ENCODE measurements at regions not wholly inside any gene's neighbourhood (a gene's known extent, or its start where the extent isn't known, plus 50 kb on each side); places are given as distances from the start of the nearest gene placed in this dataset.

DNA sequence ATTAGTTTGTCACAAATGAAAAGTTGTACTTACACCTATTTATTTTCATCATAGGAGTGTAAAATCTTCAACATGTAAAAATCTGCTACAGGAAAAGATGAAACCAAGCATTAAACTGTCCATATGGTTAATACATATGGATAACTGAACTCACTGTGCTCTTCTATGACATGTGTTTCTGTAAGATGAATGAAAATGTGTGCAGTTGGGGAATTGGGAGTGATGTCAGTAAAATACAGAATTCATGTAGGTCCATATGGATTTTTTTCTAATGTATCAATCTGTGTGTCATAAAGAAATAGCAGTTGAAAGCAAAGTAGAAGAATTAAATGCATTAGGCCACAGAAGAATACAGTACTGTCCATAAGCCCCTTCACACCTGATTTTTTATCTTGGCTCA lies 178.4 kb upstream of the COL3A1 start:
- Histone ChIP-seq H3K27me3 (no peaks in the 10 kb centered on the region), H3K27ac (no peak overlapping the region), H3K36me3 (no peaks in the 10 kb centered on the region), H3K4me3 (no peak overlapping the region), H3K4me1 (no peaks in the 10 kb centered on the region), H3K9me3 (no peaks in the 10 kb centered on the region)
- intact Hi-C loops (cut with DNase I; ENCODE audit: low total_unique reads) = no loop called here
- no peak for DNase-seq
- TF ChIP-seq POLR2A (IDR thresholded peaks at IDR 0.05) = no peak
- TF ChIP-seq, protein P1, sequence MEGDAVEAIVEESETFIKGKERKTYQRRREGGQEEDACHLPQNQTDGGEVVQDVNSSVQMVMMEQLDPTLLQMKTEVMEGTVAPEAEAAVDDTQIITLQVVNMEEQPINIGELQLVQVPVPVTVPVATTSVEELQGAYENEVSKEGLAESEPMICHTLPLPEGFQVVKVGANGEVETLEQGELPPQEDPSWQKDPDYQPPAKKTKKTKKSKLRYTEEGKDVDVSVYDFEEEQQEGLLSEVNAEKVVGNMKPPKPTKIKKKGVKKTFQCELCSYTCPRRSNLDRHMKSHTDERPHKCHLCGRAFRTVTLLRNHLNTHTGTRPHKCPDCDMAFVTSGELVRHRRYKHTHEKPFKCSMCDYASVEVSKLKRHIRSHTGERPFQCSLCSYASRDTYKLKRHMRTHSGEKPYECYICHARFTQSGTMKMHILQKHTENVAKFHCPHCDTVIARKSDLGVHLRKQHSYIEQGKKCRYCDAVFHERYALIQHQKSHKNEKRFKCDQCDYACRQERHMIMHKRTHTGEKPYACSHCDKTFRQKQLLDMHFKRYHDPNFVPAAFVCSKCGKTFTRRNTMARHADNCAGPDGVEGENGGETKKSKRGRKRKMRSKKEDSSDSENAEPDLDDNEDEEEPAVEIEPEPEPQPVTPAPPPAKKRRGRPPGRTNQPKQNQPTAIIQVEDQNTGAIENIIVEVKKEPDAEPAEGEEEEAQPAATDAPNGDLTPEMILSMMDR (IDR thresholded peaks at IDR 0.05) = no peak

DNA sequence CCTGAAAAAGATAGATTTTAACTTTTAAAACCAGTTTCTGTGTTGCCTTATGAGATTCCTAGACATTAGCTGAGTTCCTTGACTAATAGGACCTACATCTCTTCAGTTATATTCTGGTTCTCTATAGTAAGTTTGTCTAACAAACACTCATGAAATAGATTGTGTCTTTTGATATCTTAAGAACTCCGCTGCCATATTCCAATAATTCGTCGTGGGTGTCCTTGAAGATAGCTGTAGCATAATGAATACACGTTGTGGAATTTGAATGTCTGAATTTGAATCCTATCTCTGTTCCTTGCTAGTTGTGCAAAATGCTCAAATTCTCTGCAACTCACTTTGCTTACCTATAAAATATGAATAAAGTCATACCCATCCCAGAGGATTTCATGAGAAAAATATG lies 176.8 kb upstream of the COL3A1 start:
- DNase-seq = no peak
- Histone ChIP-seq H3K27me3 (no peaks in the 10 kb centered on the region), H3K9me3 (no peaks in the 10 kb centered on the region), H3K4me1 (no peaks in the 10 kb centered on the region), H3K4me3 (no peak overlapping the region), H3K36me3 (no peaks in the 10 kb centered on the region), H3K27ac (no peak overlapping the region)
- intact Hi-C loops (cut with DNase I; ENCODE audit: low total_unique reads) = no loop called here
- TF ChIP-seq POLR2A (IDR thresholded peaks at IDR 0.05) = no peak
- TF ChIP-seq, protein P1 (IDR thresholded peaks at IDR 0.05) = no peak

DNA sequence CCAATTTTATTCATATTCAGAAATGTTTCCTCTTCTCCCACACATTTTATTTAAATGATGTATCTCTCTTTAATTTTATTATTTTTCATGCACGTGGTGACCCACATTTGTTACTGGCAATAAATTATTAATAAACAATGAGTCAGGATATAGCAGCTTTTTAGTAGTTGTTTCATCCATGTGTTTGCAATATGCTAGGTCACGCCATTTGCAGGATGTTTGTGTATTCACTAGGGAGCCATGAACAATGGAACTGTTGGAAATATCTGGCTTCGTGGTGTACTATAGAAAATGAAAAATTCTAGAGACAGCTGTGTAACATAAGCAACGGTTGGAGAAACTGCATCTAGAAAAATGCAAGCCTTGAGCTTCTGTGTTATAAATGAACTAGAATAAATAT lies 176.0 kb upstream of the COL3A1 start:
- H3K27me3 ChIP-seq = no peaks in the 10 kb centered on the region
- DNase-seq = no peak
- H3K4me1 ChIP-seq = no peaks in the 10 kb centered on the region
- TF ChIP-seq POLR2A (IDR thresholded peaks at IDR 0.05) = no peak
- TF ChIP-seq, protein P1 (IDR thresholded peaks at IDR 0.05) = no peak
- H3K36me3 ChIP-seq = no peaks in the 10 kb centered on the region
- H3K4me3 ChIP-seq = no peak overlapping the region
- no peak overlapping the region for H3K27ac ChIP-seq
- intact Hi-C loops (cut with DNase I; ENCODE audit: low total_unique reads) = no loop called here
- H3K9me3 ChIP-seq = peaks cover 0 to under 1% of the 10 kb centered on the region in 2 donors

DNA sequence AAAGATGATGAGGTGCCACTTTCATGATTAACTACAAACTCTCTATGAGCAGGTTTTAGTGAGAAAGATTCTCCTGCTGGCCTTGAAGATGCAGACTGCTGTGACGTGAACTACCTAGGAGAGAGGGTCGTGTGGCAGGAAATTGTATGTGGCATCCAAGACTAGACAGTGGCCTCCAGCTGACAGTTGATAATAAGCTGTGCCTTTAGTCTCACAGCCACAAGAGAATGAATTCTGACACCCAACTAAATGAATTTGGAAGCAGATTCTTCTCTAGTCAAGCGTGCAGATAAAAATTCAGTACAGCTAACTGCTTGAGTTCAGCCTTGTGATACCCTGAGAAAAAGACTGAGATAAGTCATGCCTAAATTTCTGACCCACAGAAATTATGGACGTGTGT lies 169.0 kb upstream of the COL3A1 start:
- no peak overlapping the region for H3K4me3 ChIP-seq
- H3K4me1 ChIP-seq = no peaks in the 10 kb centered on the region
- DNase-seq = no peak
- no peak for TF ChIP-seq POLR2A (IDR thresholded peaks at IDR 0.05)
- TF ChIP-seq, protein P1 (IDR thresholded peaks at IDR 0.05) = no peak
- H3K27me3 ChIP-seq = no peaks in the 10 kb centered on the region
- intact Hi-C loops (cut with DNase I; ENCODE audit: low total_unique reads) = no loop called here
- peaks cover 0 to 5% of the 10 kb centered on the region in 2 donors for H3K9me3 ChIP-seq
- H3K27ac ChIP-seq = no peak overlapping the region
- H3K36me3 ChIP-seq = no peaks in the 10 kb centered on the region

DNA sequence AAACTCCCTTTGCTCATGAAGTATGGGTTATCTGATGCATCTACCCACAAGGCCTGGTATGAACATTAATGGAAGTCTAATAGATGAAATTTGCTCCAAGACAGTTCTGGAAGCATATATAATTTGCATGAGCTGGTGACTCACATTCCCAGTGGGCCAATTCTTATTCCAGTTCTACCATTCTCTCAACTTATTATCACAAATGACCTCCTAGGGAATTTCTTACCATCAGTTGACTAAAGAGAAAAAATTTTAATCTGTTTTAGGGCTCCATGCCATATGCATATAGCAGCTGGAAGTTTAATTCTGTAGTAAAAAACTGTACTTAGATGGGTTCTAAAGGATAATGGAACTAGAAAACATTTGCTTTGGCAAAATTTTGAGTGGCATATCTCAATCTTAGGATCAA lies 165.2 kb upstream of the COL3A1 start:
- Histone ChIP-seq H3K27me3 (no peaks in the 10 kb centered on the region), H3K4me1 (no peaks in the 10 kb centered on the region), H3K9me3 (no peaks in the 10 kb centered on the region), H3K4me3 (no peak overlapping the region), H3K27ac (no peak overlapping the region), H3K36me3 (no peaks in the 10 kb centered on the region)
- DNase-seq = no peak
- TF ChIP-seq, protein P1 (IDR thresholded peaks at IDR 0.05) = no peak
- TF ChIP-seq POLR2A (IDR thresholded peaks at IDR 0.05) = no peak
- intact Hi-C loops (cut with DNase I; ENCODE audit: low total_unique reads) = no loop called here
